T-helper 2 cell (primary cell): ENCODE measurements at regions not wholly inside any gene's neighbourhood (a gene's known extent, or its start where the extent isn't known, plus 50 kb on each side); places are given as distances from the start of the nearest gene placed in this dataset.
"Not testable (repeated sequence)": the region's sequence is repeated elsewhere in the genome, so short reads cannot be mapped to it uniquely, and the experiment has no call there.

ENCODE experiments used
- DNase-seq, 5 experiments: peaks; one replicate each; pipeline versions ENCODE4 v3.0.0 to v3.0.0-alpha.2; 2012 to 2022

DNA sequence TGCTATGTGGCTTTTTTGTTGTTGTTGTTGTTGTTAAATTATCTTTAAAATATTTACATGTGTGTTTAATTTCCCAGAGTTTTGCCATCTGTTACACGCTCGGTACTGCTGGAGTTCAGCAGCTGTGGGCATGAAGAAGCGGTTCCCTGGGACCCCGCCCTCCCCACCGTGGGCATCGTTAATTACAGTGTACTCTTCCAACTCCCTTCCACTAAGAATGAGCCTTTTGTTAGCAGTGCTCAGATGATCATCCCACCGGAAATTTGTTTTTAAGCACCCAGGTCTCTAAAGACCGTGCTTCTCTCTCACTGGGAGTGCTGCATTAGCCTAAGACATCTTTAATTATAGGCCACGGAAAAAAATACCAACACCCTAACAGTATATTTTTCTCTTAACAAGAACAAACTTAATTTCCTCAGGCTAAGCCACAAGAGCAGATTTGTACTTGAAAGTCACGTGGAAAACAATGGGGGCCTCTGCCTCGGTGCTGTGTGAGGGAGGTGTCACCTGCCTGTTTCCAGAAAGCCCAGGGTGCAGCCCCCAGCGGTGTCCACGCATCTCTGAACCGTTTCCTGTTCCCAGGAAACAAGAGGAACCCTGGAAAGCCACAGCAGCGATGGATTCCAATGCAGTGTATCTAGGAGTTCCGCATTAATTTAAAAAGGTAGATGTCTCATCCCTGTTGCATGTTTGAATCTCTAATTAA, 113.3 kb upstream of the FRMD1 start:
- no peak for DNase-seq

DNA sequence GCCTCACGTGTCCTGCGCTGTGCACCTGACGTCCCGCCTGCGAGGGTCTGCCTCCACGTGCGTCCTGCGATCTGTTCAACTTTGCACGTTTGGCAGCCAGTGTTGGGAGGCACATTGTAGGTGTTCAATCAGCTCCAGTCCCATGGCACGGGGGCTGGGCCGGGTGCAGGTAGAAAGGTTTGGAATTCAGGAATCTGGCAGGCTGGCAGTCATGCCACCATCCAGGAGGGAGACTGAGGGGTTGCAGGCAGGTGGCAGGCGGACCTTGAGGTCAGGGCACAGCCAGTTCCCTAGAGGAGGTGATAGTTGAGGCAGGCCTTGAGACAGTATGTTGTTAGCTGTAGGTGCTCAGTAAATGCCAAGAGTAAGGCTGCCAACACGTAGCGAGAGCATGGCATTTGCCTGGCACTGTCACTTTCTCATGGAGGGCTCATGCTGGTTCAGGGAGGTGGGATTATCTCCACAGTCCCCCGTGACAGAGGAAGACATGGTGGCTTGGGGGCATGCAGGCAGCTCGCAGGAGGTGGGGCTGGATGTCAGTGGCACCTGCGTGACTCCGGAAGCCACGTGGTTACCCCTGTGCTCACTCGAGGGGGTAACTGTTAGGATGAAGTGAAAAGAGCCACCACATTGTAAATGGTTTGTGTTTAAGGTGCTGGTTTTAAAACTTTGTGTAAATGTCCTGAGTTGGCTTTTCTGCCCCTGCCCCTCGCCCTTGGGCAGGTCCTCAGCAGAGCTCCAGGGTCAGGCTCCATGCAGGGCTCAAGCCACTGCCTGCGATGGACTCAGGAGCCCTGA, 111.8 kb upstream of the FRMD1 start:
- DNase-seq = no peak

DNA sequence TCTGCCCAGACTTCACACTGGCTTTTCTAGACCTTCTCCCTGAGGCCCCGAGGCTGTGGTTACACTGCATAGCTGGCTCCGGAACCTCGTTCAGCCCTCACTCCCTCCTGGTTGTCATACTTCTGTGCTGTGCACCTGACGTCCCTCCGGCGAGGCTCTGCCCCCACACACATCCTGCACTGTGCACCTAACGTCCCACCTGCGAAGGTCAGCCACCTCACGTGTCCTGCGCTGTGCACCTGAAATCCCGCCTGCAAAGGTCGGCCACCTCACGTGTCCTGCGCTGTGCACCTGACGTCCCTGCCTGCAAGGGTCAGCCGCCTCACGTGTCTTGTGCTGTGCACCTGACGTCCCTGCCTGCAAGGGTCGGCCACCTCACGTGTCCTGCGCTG, 111.0 kb upstream of the FRMD1 start:
- no peak for DNase-seq

DNA sequence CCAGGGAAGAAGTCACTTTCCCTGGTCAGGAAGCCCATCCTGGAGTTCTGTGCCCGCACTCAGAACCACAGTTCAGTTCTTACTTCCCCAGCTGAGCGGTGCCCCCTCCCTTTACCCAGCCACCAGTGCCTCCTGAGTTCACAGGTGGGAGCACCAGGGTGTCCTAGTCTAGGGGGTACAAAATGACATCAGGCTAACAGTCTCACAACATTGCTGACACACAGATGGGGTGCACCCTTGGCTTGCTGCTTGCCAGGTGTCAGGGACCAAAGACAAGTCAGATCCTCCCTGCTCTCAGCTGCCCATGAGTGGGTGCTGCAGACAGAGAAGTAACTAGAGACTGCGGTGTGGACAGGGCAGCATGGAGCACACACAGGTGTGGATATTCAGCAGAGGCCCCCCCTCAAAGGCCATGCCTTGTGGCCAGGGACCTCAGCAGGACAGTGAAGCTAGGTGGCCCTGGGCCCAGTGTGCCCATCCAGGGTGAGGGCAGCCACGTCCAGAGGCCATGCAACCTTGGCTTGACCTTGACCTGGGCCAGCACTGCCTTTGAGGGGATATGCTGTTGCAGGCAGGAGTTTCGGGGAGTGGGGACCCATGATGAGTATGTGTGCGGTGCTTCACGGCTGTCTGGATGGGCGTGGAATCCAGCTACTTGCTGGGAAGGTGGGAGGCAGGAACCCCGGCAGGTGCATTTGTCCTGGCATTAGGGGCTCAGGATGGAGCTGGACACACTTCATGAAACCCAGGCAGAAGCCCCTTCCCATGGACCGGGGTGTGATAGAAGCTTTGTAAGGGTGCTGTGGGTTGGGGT, 110.4 kb upstream of the FRMD1 start:
- DNase-seq = no peak

DNA sequence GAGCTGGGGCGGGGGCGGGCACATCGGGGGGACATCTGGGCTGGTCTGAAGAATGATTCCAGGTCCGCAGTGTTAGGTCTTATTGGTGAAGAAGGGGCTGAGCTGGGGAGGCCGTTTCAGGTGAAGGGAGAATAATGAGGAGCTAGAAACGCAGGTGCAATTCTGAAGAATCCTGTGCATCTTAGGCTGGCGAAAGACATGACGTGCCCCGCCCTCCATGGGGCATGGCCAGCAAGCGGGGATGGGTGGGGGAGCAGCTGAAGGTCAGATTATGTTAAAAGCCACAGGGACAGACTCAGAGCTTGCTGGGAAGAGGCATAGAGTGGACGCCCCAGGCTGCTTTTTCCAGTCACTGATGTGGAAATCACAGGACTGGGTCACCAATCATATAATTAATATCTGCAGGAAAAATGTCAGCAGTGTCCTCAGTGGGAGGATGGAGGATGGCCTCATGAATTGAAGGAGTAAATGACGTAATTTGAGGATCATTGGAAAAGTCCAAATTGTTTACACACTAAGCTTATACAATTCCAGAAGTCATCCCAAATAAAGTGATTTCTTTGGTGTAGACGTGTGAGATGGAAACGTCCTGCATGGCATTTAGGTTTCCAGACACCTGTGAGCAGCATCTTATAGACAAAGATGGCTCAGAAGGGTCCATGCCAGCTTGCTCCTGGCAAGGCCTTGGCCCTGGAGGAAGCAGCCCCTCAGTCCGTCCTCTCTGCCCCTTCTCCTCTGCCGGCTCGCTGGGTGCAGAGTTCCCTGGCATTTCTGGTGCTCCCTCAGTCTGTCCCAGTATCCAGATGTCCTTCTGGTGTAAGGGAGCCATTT, 109.6 kb upstream of the FRMD1 start:
- DNase-seq = no peak

DNA sequence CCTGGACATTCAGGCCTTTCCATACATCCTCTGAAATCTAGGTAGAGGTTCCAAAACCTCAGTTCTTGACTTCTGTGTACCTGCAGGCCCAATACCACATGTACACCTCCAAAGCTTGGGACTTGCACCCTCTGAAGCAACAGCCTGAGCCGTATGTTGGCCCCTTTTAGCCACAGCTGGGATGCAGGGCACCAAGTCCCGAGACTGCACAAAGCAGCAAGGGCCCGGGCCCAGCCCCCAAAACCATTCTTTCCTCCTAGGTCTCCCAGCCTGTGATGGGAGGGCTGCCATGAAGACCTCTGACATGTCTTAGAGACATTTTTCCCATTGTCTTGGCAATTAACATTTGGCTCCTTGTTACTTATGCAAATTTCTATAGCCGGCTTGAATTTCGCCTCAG, 107.4 kb upstream of the FRMD1 start:
- DNase-seq = no peak

DNA sequence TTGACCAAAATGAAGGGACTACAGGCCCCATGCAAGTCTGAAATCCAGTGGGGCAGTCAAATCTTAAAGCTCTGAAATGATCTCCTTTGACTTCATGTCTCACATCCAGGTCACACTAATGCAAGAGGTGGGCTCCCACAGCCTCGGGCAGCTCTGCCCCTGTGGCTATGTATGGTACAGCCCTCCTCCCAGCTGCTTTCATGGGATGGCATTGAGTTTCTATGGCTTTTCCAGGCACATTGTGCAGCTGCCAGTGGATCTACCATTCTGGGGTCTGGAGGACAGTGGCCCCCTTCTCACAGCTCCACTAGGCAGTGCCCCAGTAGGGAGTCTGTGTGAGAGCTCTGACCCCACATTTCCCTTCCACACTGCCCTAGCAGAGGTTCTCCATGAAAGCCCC, 107.0 kb upstream of the FRMD1 start:
- not testable (repeated sequence) for DNase-seq

DNA sequence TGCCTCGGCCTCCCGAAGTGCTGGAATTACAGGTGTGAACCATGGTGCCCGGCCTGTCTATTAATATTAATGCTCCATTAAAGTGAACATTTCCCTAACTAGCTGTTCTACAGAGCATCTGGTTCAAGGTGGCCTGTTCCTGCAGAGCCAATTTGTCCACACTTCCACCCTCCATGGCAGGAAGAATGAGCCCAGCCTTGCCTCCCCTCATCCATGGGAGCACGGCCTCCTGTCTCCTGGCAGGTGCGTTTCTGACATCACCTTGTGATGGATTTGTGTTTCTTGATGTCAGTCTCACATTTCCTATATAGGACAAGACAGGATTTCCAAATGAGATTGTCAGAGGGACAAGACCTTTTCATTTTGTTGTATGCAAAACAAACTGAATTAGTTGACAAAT, 105.7 kb upstream of the FRMD1 start:
- DNase-seq = no peak

DNA sequence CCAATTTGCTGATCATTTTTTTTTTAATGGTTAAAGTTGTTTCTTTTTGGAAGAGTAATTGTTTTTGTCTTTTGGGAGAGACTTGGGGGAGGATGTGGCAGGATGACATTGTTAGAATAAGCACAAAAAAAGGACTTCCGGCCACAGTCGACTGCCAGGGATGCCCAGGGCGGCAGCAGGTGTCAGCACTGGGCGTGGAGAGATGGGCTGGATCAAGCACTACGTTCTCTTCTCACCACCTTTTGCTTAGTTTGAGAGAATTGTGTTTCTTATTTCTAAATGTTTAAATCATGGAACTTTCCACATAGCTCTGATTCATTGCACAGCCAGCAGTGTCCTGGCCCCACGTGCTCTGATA, 104.6 kb upstream of the FRMD1 start:
- DNase-seq = no peak

DNA sequence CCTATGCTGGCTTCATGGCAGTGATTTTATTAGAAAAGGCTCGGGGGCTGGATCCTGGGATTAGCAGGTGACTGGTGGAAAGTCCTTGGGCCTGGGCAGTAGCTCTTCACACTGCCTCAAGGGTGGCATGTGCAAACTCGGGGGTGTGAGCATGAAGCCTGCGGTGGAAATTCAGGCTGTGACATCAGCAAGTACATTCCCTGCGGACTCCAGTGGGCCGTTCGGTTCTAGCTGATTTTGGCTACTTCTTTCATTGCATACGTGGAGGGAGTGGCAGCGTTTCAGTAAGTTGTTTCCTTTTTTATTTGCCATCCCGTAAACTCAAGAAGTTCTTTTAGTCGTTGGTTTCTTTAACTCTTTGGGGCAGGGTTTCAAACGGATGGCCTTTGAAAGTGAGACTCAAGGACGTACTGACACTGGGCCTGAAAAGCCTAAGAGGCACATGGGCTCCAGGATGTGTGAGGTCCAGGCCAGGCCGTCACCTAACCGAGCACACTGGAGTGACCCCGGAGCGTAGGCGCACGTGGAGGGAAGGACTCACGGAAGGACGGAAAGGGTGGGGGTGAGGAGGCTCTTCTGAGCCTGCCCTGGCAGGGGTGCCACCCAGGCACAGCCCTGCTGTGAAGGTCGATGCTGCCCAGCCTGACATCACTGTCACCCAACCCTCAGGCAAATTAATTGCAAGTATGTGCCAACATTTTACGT, 104.0 kb upstream of the FRMD1 start:
- no peak for DNase-seq

DNA sequence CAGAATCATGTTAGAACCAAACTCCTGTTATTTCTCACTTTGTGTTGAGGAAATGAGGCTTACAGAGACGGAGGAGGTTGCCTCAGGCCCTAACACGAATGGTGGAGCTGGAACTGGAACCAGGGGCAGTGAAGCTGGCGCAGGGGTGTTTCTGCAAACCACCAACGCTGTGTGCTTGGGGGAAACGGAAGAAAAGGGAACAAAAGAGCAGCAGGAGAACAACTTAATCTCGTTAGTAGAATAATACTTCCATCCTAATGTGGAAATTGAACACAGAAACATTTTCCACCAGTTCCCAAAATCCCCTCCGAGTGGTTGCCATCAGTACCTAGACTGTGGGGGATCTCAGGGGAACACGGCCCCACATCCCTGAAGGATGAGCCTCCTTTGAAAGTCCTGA, 103.4 kb upstream of the FRMD1 start:
- DNase-seq = no peak

DNA sequence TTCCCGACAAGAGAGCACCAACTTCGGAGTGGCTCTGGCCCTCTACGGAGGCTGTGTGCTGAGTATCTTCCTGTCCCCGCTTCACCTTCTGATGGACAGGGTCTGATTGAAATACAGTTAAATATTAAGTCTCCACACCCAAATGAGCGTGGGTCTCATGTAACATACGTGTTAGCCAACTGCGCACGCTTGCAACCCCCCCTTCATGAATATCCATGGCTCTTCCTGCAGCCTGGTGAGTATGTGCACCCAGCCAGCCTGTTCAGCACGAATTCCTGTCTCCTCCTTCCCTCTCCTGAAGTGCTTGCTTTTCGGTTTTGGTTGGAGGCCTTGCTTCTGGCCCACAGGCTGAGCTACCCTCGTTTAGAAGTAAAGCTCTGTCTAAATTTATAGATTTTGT, 102.9 kb upstream of the FRMD1 start:
- no peak for DNase-seq

DNA sequence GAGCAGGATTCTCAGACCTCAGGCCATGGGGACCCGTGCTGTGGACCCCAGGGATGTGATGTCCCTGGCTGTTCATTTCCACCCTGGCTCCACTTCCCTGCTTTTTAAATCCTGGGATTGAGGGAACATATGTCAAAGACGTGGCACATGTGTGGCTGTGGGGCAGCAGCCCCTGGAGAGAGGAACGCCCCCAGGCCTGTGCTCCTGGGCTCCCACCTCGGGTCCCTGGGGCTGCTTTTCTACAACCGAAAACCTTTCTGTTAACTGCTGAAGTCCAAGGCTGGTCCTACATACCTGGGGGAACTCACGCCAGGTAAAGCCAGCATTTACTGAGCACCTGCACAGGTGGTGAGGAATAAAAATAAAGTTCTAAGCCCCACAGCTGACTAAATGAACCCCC, 102.3 kb upstream of the FRMD1 start:
- no peak for DNase-seq

DNA sequence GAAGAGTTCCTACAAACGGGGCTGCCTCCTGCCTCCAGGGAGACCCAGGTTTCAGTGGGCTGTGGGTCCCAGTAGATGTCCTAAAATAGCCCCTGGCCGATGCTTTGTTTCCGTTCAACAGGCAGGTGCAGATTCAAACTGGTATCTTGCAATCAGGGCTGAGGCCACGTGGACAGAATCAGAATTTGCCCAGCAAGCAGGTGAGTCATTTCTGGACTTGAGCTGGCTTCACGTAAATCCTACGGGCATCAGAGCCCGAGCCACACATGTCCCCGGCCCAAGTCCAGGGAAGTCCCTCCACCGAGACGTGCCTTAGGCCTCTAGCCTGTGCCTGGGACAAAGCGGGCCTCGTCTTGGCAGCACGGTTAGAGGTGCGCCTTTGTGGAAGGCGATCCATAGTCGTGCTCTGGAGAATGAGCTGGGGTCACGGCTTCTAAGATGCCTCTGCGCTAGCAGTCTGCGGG, 101.6 kb upstream of the FRMD1 start:
- no peak for DNase-seq

DNA sequence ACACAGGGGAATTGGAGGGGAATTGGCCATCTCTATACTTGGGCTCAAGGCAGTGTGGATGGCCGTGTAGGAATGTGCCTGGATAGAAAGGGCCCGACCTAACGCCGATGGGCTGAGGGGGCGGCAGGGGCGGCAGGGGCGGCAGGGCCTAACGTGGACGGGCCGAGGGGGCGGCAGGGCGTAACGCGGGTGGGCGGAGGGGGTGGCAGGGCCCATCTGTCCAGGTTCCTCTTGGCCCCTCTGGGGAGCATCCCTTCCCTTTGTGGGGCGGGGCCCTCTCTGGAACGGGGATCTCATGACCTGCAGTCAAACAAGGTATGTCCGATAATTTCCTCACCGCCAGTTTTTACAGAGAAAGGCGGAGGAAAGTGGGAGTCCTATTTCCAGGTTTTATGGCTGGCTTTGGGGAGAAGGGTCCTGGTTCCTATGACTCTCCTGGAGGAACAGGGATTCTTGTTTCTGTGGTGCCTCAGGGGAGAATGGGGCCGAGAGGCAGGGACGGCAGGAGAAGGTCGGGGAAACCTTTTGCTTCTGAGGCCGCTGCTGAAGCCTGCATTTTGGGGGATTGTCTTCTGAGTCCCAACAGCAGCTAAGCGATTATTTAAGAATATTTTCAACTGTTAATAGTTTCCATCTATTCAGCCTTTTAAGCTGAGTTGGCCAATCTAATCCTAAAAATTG, 100.8 kb upstream of the FRMD1 start:
- no peak for DNase-seq

DNA sequence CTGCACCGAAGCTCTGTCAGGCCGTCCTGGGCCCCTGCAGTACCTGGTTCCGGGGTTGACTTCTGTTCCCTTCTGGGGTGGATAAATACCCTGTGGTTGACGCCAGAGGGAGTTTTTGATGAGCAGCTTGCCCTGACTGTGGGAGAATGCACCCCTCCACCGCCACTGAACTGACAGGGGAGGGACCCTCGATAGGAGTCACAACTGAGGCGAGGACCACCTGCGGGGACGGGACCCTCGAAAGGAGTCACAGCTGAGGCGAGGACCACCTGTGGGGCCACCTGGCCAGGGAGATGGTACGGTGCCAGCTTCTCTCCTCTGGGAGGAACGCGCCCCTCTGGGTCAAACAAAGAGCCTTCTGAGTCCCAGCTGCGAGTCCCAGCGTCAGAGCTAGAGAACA, 100.1 kb upstream of the FRMD1 start:
- no peak for DNase-seq

DNA sequence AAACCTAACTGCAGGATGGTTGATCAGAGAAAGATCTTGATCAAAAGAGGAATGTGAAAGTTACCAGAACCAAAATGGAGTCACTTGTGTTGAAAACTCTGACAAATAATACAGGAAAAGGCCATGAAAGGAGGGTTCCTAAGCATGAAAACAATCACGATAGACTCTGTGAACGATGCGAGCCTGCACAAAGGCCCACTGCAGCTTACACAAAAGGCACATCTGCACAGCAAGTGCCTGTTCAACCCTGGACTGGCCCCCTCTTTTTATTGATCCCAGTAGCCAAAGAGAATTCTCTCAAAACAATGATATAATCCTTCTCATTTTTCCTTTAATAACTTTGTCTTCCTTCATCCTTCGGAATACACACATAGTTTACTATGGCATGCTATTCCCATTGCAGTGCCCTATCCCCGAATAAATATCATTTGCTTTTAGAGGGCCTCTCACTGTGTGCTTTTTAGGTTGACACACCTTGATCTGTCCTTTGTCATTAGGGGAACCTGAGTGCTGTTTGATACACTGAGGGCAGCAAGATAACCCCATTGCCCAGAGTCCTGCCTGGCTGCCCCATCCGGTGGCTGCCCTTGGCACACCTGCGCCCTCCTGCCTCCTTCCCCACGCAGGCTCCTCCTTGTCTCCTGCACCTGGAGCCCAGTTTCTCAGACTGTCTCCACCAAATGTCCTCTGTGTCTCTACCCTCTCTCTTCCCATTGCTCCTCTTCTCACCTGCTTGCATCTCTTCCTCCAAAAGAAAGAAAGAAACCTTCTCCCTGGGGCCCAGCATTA, 98.3 kb upstream of the FRMD1 start:
- no peak for DNase-seq

DNA sequence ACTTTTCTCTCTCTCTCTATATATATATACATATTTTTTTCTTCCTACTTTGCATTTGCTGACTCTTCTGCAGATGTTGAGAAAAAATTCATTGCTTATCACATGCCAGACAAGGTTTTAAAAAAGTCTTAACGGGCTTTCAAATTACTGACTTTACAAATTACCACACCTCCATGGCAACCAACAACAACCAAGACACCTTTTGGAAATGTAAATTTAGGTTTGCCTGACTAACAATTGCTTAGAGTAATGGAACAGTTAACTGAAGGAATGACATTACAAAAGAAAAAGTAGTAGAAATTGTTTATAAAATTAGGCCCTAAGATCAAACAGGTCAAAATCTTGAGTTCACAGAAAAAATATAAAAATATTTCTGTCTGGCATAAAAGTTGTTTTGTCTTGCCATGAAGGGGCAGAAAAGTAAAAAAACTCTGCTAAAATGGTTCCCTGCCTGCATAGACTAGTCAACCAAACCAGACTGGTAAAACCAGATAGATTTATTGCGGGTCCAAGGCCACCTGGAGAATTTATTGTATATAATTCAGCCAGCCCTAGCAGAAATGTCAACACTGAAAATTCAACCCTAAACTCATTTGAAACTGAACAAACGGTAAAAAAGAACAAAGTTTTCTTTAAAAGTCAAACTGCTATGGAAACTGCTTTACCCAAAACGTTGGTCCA, 92.8 kb upstream of the FRMD1 start:
- DNase-seq = no peak

DNA sequence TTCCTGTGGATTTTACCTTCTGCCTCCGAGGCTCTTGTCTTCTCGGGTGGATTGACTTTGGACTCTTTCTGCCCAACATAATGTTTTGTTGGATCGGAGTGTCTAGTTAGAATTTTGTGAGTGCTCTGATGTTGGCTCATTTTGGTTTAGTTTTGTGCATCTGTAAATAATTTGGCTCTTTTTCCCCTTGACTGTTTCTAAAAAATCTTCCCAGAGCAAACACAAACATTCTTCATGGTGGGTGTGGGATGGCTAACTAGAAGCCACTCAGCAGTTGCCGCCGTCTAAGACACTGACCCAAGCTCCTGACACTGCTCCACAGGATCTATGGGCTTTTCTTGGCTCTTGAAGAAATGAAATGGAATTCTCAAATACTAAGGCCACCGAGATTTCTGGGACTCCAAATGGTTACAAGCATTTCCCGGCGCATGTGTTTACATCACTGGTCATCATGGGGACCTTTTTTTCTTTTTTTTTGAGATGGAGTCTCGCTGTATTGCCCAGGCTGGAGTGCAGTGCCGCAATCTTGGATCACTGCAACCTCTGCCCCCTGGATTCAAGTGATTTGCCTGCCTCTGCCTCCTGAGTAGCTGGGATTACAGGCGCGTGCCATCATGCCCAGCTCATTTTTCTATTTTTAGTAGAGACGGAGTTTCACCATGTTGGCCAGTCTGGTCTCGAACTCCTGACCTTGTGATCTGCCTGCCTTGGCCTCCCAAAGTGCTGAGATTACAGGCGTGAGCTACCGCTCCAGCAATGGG, 92.0 kb upstream of the FRMD1 start:
- no peak for DNase-seq
